MM.1S (cell line): ENCODE measurements at regions not wholly inside any gene's neighbourhood (a gene's known extent, or its start where the extent isn't known, plus 50 kb on each side); places are given as distances from the start of the nearest gene placed in this dataset.

ENCODE experiments used
- CTCF ChIP-seq: fragments of 300-600 bp; sonication (generic); IDR thresholded peaks from 2 replicates; pipeline ENCODE4 v1.5.1; 2016; ENCODE audit warnings: antibody characterized with exemption, low read length, mixed read lengths
- EZH2 ChIP-seq: fragments of 300-600 bp; sonication (generic); optimal IDR thresholded peaks from 2 replicates; pipeline ENCODE3; 2017; ENCODE audit warnings: low read depth, mild to moderate bottlenecking, antibody characterized with exemption, low read length, mixed read lengths

- no peak for TF ChIP-seq CTCF
- TF ChIP-seq EZH2: no peak
Measured at GRCh38 chr9:135341612-135342169, 137.9 kb upstream of the PPP1R26 start.
